Astrocyte of the cerebellum (primary cell): ENCODE measurements at regions not wholly inside any gene's neighbourhood (a gene's known extent, or its start where the extent isn't known, plus 50 kb on each side); places are given as distances from the start of the nearest gene placed in this dataset.

Experiments used
- DNase-seq: peaks from one replicate; pipeline ENCODE4 v3.0.0-alpha.2; 2011; ENCODE audit warnings: low read depth
- H3K4me3 ChIP-seq: 2 replicates; pipeline ENCODE4 v1.5.1; 2011; ENCODE audit warnings: mild to moderate bottlenecking, low read depth, low read length, moderate library complexity
- in situ Hi-C: cut with HindIII; loops from 2 replicates; pipeline ENCODE4 v1.10.0; 2017; ENCODE audit warnings: low sequenced_read_pairs
- TF ChIP-seq, protein P1 (sequence below): IDR thresholded peaks from 2 replicates; pipeline ENCODE4 v1.5.1; 2012; ENCODE audit warnings: low read length, low read depth, moderate library complexity, mild to moderate bottlenecking; ENCODE audit errors: missing control alignments

DNA sequence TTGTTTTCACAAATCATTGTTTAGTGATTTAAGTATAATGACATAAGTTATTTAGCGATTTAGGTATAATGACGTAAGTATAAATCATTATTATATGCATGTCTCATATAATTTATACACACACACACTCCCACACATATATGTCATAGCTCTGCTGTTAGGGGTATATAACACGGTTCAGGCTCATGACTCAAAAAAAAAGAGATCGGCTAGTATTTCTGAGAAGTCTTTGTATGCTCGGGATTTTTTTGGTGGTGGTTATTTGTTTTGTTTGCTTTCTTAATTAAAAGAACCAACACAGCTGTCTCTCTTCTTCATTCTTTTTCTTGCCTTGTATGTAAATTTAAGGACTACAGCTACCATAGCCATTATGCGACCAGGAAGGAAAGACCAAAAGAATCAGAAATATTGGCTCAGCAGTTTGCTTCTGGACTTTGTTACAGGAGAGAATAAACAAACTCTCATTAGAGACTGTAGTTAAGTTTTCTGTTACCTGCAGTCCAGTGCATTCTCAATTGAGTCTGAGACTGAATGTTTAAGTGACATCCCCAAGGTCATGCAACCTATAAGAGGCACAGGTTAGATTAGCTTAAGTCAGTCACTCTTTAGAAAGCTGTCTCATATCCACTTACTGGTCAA, 83.2 kb upstream of the NREP start:
- H3K4me3 ChIP-seq = no peak overlapping the region
- in situ Hi-C loops = no loop called here
- no peak for DNase-seq
- TF ChIP-seq, protein P1, sequence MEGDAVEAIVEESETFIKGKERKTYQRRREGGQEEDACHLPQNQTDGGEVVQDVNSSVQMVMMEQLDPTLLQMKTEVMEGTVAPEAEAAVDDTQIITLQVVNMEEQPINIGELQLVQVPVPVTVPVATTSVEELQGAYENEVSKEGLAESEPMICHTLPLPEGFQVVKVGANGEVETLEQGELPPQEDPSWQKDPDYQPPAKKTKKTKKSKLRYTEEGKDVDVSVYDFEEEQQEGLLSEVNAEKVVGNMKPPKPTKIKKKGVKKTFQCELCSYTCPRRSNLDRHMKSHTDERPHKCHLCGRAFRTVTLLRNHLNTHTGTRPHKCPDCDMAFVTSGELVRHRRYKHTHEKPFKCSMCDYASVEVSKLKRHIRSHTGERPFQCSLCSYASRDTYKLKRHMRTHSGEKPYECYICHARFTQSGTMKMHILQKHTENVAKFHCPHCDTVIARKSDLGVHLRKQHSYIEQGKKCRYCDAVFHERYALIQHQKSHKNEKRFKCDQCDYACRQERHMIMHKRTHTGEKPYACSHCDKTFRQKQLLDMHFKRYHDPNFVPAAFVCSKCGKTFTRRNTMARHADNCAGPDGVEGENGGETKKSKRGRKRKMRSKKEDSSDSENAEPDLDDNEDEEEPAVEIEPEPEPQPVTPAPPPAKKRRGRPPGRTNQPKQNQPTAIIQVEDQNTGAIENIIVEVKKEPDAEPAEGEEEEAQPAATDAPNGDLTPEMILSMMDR = no peak

- DNase-seq = no peak
- in situ Hi-C loops = no loop called here
- no peak overlapping the region for H3K4me3 ChIP-seq
- TF ChIP-seq, protein P1 = no peak
Observed at GRCh38 chr5:111839438-111839837, 82.4 kb upstream of the NREP start.

DNA sequence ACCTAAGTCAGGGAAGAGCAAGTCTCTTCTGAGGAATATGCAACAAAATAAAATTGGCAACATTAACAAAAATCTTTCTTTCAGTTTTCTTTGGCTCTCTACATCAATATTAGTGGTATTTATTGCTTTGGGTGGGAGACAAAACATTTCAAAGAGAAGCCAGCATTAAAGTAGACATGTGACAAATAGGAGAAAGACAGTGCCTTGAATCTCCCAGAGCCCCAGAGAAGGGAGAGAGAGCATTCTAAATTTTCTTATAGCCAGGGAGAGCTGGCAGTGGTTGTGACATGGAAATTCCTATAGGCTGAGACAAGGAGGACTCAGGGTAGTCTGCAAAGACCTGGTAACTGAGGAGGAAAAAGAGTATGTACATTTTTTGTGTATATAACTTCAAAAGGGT, 79.4 kb upstream of the NREP start:
- in situ Hi-C loops = no loop called here
- TF ChIP-seq, protein P1 = no peak
- no peak for DNase-seq
- H3K4me3 ChIP-seq = no peak overlapping the region

DNA sequence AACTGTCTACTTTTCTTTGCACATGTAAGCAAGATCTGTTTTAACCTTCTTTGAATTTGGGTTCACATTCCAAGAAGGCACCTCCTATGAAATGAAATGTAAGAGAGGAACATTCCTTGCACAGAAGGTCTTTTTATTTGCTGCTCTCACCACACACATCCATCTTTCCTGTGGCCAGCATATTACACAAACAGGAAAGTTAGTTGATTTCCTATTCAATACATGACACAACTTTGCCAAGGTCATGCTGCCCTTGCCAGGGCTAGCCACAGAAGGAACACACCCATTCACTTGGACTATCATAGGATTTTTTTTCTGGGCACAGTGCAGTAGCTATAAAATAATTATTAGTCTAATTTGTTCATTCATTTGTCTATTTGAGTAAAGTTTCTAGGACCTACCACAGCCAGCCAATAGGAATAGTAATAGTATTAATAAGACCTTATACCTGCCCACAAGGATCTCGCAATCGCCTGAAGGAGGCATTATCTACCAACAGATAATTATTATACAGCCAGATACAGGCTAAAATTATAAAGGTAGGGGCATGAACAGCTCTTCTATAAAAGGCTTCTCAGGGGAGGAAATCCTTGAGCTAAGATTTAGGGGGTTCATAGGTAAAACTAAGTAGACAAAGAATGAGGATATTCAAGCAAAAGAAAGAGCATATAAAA, 78.1 kb upstream of the NREP start:
- H3K4me3 ChIP-seq = no peak overlapping the region
- TF ChIP-seq, protein P1 = no peak
- in situ Hi-C loops = no loop called here
- peak; percentile 16 for DNase-seq

GRCh38 chr5:111830333-111830732, 73.3 kb upstream of the NREP start:
- in situ Hi-C loops = no loop called here
- TF ChIP-seq, protein P1 = no peak
- no peak overlapping the region for H3K4me3 ChIP-seq
- peak; percentile 31 for DNase-seq

DNA sequence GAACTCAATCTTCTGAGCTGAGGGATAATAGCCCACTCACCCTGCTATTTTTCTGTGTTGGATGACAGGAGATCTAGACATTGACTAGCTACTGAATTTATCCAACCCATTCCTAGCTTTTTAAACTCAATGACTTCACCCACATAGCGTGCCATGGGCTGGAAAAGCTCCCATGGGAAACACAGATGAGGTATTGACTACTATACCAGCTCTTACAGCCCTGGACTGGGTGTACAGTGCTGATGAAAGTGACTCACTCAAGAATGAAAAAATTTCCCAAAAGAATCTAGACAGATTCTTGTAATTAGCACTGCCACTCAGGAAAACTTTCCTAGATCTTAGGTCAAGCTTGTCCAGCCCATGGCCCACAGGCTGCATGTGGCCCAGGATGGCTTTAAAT, 72.7 kb upstream of the NREP start:
- no peak overlapping the region for H3K4me3 ChIP-seq
- in situ Hi-C loops = no loop called here
- TF ChIP-seq, protein P1 = no peak
- DNase-seq = peak; percentile 20
